Chondrocyte (in vitro differentiated cells): ENCODE measurements at regions not wholly inside any gene's neighbourhood (a gene's known extent, or its start where the extent isn't known, plus 50 kb on each side); places are given as distances from the start of the nearest gene placed in this dataset.

ENCODE experiments used
- DNase-seq: peaks from one replicate; pipeline ENCODE4 v3.0.0; 2021; ENCODE audit warnings: mixed read lengths, low spot score
- H3K27ac Mint-ChIP-seq: one replicate; pipeline ENCODE4 v1.8.0; 2021; ENCODE audit warnings: mild to moderate bottlenecking, moderate library complexity, mixed read lengths; ENCODE audit not compliant: unreplicated experiment
- H3K27me3 Mint-ChIP-seq: 2 replicates; pipeline ENCODE4 v1.8.0; 2021; ENCODE audit warnings: low read depth, mixed read lengths
- H3K36me3 Mint-ChIP-seq: 2 replicates; pipeline ENCODE4 v1.8.0; 2021; ENCODE audit warnings: low read depth, mixed read lengths
- H3K4me1 Mint-ChIP-seq: 2 replicates; pipeline ENCODE4 v1.8.0; 2021; ENCODE audit warnings: low read depth, mild to moderate bottlenecking, mixed read lengths
- H3K4me3 Mint-ChIP-seq: one replicate; pipeline ENCODE4 v1.8.0; 2021; ENCODE audit warnings: mild to moderate bottlenecking, moderate library complexity, mixed read lengths; ENCODE audit not compliant: unreplicated experiment
- H3K9me3 Mint-ChIP-seq: 2 replicates; pipeline ENCODE4 v1.8.0; 2021; ENCODE audit warnings: low read depth, mixed read lengths
- CTCF ChIP-seq: fragments of 200-600 bp; sonication (generic); IDR thresholded peaks from 2 replicates; pipeline ENCODE4 v1.5.0; 2021; ENCODE audit warnings: antibody characterized with exemption, mild to moderate bottlenecking, moderate library complexity

- no peaks in the 10 kb centered on the region for H3K36me3 Mint-ChIP-seq
- H3K4me1 Mint-ChIP-seq = peaks cover 28% of the 10 kb centered on the region
- no peak overlapping the region for H3K27ac Mint-ChIP-seq
- peaks cover 6% of the 10 kb centered on the region for H3K27me3 Mint-ChIP-seq
- no peak overlapping the region for H3K4me3 Mint-ChIP-seq
- H3K9me3 Mint-ChIP-seq = no peaks in the 10 kb centered on the region
- no peak for DNase-seq
- TF ChIP-seq CTCF = no peak
Measured at GRCh38 chr3:22475665-22476240, 724.7 kb upstream of the ZNF385D start.

- TF ChIP-seq CTCF = no peak
- Mint-ChIP-seq H3K27me3 (peaks cover 2% of the 10 kb centered on the region), H3K9me3 (no peaks in the 10 kb centered on the region), H3K36me3 (no peaks in the 10 kb centered on the region), H3K4me3 (no peak overlapping the region), H3K4me1 (peaks cover 28% of the 10 kb centered on the region), H3K27ac (no peak overlapping the region)
- DNase-seq = no peak
Measured at GRCh38 chr3:22476976-22477375, 726.0 kb upstream of the ZNF385D start.

GRCh38 chr3:22485954-22486353 is 717.2 kb upstream of the UBE2E2 start:
- no peak overlapping the region for H3K4me3 Mint-ChIP-seq
- no peak overlapping the region for H3K27ac Mint-ChIP-seq
- no peak for DNase-seq
- peaks cover 4% of the 10 kb centered on the region for H3K9me3 Mint-ChIP-seq
- no peak for TF ChIP-seq CTCF
- H3K27me3 Mint-ChIP-seq = peaks cover 9% of the 10 kb centered on the region
- no peaks in the 10 kb centered on the region for H3K4me1 Mint-ChIP-seq
- no peaks in the 10 kb centered on the region for H3K36me3 Mint-ChIP-seq

GRCh38 chr3:22490747-22491146 is 712.4 kb upstream of the UBE2E2 start:
- Mint-ChIP-seq H3K4me1 (no peaks in the 10 kb centered on the region), H3K27me3 (peaks cover 9% of the 10 kb centered on the region), H3K4me3 (no peak overlapping the region), H3K9me3 (no peaks in the 10 kb centered on the region), H3K27ac (no peak overlapping the region), H3K36me3 (no peaks in the 10 kb centered on the region)
- no peak for DNase-seq
- no peak for TF ChIP-seq CTCF

- Mint-ChIP-seq H3K4me3 (no peak overlapping the region), H3K36me3 (no peaks in the 10 kb centered on the region), H3K4me1 (no peaks in the 10 kb centered on the region), H3K27me3 (peaks cover 8% of the 10 kb centered on the region), H3K9me3 (no peaks in the 10 kb centered on the region), H3K27ac (no peak overlapping the region)
- TF ChIP-seq CTCF = no peak
- DNase-seq = no peak
Measured at GRCh38 chr3:22491344-22491743, 711.8 kb upstream of the UBE2E2 start.
